ENCODE measurements at regions not wholly inside any gene's neighbourhood (a gene's known extent, or its start where the extent isn't known, plus 50 kb on each side); places are given as distances from the start of the nearest gene placed in this dataset.

- TF ChIP-seq, protein P1, sequence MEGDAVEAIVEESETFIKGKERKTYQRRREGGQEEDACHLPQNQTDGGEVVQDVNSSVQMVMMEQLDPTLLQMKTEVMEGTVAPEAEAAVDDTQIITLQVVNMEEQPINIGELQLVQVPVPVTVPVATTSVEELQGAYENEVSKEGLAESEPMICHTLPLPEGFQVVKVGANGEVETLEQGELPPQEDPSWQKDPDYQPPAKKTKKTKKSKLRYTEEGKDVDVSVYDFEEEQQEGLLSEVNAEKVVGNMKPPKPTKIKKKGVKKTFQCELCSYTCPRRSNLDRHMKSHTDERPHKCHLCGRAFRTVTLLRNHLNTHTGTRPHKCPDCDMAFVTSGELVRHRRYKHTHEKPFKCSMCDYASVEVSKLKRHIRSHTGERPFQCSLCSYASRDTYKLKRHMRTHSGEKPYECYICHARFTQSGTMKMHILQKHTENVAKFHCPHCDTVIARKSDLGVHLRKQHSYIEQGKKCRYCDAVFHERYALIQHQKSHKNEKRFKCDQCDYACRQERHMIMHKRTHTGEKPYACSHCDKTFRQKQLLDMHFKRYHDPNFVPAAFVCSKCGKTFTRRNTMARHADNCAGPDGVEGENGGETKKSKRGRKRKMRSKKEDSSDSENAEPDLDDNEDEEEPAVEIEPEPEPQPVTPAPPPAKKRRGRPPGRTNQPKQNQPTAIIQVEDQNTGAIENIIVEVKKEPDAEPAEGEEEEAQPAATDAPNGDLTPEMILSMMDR (IDR thresholded peaks at IDR 0.05; ENCODE audit: low read depth, low read length, poor library complexity, severe bottlenecking) = no peak
- no peak for TF ChIP-seq EZH2phosphoT487 (IDR thresholded peaks at IDR 0.05; ENCODE audit: borderline replicate concordance, low read length)
Observed at GRCh38 chr22:48415520-48415919, 1412.2 kb downstream of the BRD1 start.
